ENCODE measurements at regions not wholly inside any gene's neighbourhood (a gene's known extent, or its start where the extent isn't known, plus 50 kb on each side); places are given as distances from the start of the nearest gene placed in this dataset.

DNA sequence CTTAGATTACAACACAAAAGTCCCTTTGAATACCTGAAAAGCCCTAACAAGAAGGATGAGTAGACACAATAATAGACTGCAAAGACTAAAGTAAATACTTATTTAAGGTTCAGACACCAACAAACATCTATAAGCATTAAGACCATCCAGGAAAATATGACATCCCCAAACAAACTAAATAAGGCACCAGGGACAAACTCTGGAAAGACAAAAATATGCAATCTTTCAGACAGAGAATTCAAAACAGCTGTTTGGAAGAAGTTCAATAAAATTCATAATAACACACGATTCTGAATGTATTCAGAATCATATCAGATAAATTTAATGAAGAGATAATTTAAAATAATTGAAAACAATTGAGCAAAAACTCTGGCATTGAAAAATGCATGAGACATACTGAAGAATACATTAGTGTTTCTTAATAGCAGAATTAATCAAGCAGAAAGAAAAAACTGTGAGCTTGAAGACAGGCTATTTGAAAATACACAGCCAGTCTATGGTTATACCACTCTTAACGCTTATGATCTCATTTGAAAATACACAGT is 1388.8 kb downstream of the DSC3 start:
- TF ChIP-seq EP300 (IDR thresholded peaks at IDR 0.05) (no peak), POLR2AphosphoS5 (IDR thresholded peaks at IDR 0.05) (no peak)
- TF ChIP-seq, protein P1, sequence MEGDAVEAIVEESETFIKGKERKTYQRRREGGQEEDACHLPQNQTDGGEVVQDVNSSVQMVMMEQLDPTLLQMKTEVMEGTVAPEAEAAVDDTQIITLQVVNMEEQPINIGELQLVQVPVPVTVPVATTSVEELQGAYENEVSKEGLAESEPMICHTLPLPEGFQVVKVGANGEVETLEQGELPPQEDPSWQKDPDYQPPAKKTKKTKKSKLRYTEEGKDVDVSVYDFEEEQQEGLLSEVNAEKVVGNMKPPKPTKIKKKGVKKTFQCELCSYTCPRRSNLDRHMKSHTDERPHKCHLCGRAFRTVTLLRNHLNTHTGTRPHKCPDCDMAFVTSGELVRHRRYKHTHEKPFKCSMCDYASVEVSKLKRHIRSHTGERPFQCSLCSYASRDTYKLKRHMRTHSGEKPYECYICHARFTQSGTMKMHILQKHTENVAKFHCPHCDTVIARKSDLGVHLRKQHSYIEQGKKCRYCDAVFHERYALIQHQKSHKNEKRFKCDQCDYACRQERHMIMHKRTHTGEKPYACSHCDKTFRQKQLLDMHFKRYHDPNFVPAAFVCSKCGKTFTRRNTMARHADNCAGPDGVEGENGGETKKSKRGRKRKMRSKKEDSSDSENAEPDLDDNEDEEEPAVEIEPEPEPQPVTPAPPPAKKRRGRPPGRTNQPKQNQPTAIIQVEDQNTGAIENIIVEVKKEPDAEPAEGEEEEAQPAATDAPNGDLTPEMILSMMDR (IDR thresholded peaks at IDR 0.05): no peak
